RKO (cell line): ENCODE measurements at regions not wholly inside any gene's neighbourhood (a gene's known extent, or its start where the extent isn't known, plus 50 kb on each side); places are given as distances from the start of the nearest gene placed in this dataset.

Experiments
- DNase-seq: peaks from one replicate; pipeline ENCODE4 v3.0.0-alpha.2; 2016; ENCODE audit warnings: low spot score

DNA sequence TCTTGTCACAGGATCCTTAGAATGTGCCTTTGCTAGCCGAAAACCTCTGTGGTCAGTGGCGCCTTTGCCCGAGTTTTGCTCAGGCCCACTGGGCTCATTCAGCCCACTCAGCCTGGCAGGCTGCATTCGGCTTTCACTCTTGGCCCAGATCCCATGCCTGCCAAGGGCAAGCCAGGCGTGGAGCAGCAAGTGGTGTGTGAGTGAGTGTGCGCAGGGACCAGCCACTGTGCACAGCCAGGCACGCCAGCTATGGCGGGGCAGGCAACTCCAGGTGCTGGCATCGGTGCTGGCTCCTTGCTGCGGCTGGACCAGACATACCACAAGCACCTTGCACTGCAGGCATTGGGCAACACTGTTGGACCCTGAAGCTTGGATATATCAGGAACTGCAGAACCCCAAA is 1145.1 kb upstream of the NCAM2 start:
- DNase-seq = no peak

DNA sequence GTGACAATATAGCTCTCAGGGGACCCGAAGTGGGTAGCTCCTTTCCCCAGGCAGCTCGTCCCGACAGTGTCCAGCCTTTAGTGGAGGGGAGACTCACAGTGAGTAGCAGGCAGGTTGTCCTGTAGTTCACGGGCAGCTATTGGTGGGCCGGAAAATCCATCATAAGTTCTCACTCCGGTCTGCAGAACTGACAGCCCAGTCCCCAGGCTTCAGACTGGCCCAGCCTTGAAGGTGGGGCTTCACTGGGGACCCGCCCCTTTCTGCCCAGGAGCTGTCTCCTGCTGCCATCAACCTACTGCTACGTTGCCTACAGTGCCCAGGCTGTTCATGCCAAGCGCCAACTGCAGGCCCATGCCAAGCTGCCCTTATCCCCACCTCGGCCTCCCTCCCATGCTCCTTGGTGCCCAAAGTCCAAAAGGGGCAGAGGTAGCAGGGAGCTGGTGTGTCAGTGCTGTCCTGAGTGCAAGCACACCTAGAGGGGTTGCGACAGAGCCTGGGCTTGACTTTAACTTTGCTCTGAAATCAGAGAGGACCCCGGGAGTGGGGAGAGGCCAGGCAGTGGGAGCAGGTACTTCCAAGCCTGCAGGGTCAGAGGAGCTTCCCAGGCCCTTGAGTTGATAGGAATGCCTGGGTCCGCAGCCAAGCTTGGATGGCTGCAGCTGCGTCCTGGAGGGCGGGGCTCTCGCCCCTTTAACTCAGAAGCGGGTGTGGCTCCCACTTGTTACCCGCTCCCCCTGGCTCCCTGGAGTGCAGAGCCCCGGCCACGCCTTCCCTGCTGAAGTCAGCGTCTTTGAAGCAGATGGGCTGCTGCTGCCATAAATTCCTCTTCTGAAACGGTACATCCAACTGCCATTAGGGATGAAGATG is 1144.3 kb upstream of the NCAM2 start:
- no peak for DNase-seq

DNA sequence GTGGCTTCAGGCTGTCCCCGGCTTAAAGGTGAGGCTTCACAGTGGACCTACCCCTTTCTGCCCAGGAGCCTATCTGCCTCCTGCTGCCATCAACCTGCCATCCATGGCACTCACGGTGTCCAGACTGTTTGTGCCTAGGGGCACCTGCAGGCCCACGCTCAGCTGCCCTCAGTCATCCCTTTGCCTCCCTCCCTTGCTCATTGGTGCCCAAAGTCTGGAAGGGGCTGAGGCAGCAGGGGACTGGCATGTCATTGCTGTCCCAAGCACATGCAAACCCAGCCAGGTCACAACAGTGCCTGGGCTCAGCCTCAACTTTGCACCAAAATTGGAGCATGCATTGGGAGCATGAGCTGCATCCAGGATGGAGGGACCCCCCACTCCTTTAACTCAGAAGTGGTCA is 1142.7 kb upstream of the NCAM2 start:
- DNase-seq = no peak

DNA sequence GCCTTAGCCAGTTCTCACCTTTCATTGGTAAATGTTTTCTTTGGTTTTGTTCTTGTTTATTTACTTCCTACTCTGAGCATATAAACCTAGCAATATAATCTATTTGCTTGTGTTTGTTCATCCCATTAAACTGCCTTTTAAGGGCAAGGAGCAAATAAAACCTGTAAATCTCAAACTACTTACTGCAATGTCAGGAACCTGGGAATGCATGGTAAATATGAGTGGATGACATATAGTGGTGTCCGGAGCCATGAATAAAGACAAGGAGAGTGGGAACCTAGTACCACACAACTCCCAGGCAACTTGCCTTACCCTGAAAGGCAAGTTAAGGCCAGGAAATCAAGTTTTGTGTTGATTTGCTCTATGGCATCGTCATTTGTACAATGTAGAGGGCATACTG is 1133.7 kb upstream of the NCAM2 start:
- DNase-seq = no peak

DNA sequence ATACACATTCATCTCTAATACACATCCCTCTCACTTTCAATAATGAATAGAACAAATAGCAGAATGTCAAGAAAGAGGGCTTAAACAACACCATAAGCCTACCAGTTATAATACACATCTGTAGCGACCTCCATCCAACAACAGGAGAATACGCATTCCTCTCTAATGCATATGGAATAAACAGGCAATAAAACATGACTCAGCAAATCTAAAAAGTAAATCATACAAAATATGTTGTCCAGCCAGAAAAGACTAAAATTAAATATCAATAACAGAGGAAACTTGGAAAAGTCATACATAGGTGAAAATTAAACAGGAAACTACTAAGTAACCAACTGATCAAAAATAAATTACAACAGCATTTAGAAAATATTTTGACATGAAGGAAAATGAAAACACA is 1127.5 kb upstream of the NCAM2 start:
- DNase-seq = no peak

DNA sequence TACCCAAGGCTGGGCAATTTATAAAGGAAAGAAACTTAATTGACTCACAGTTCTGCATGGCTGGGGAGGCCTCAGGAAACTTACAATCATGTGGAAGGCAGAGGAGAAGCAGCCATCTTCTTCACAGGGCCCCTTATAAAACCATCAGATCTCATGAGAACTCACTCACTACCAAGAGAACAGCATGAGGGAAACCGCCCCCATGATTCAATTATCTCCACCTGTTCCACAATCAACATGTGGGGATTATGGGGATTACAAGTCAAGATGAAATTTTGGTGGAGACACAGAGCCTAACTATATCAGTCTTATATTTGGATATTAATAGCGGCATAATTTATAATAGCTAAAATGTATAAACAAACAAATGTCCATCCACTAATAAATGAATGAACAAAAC is 1123.7 kb upstream of the NCAM2 start:
- no peak for DNase-seq

DNA sequence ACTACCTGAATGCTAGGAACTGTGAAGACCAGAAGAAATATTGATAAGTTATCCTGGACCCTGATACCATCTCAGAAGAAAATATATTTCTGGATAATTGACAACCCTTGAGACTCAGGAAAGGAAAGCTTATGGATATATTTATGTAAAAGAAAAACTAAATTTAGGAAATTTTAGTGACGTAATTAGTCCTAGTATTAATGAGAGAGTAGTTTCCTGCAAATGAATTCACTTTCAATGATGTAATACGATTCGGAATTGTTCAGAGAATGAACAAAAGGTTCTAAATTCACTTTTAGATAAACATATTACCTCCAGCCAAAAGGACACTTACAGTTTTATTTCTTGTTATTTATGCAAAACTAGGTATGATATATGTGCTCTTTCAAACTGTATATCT is 1120.1 kb upstream of the NCAM2 start:
- no peak for DNase-seq

DNA sequence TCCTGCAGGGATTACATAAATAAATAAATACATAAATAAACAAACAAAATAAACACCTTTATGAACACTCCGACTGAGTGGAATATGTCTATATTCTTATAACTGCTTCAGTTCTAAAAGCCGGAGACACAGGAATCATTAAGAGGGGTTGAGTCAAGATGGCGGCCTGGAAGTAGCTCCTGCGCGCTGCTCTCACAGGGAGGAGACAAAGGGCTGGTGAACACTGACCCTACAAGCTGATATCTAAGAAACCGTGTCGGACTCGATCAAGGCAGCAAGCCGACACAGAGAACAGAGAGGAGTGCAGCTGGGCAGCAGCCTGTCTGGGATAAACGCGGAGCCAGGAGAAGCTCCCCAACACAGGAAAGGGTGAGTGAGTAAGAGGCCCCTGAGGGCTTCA is 1098.6 kb upstream of the NCAM2 start:
- no peak for DNase-seq

DNA sequence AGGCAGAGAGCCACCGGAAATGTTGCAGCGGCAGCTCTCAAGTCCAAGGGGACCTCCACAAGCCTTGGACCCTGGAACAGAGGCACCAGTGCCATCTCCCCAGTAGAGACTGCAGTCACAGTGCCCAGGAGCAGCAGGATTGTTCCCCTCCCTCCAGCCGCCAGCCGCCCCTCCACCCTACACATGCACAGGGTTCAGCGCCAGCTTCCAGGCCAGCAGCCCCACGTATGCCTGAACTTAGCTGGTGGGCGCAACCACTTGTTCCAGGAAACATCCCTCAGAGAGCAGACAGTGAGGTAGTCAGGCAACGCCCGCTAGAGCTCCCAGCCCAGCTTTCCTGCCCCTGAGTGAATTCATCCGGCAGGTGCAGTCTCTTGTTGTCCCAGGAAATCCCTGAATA is 1098.1 kb upstream of the NCAM2 start:
- no peak for DNase-seq

DNA sequence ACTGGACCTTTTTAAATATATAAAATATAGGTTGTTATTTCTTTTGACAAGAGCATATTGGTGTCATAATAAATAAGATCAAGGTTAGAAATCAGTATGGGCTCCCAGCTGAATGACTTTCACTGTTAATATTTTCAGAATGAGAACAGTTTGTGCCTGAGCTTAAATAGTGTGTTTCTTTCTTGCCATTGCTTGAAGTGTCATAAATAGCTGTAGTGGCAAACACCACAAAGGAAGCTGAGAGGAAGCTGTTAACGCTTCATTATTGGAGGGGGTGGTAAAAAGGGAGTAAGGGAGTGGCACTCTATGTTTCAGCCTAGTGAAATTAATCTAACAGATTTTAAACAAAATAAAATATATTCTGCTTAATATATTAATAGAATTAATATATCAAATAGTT is 1089.8 kb upstream of the NCAM2 start:
- no peak for DNase-seq

DNA sequence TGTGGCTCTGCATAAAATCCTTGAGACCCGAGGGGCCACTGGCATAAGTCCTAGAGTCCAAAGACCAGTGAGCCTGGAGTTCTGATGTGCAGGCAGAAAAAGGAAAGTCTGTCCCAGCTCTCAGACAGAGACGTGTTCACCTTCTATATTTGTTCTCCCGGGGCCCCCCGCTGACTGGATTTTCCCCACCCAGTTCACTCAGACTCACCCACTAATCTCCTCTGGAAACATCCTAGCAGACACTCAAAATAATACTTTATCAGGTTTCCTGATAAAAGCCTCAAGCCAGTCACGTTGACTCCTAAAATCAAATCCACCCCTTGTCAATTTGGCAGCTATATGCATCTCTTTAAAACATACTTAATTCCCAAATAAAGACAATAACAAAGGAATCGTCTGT is 1084.2 kb upstream of the NCAM2 start:
- no peak for DNase-seq

DNA sequence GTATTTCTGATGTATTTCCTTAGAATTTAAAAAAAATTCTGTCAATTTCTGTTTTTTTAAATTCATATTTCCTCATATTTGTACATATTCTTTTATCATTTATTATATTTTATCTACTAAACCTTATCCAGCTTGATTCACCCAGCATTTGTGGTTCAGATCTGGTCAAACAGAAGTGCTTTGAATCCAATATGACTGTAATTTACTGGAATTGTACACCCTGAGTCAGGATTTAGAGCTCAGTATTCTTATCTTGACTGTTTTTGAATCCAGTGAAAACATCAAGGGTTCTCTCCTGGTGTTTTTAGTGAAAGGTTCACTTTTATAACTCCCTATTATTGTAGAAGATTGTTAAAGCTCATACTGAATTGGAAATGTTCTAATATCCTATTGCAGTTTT is 1077.0 kb upstream of the NCAM2 start:
- no peak for DNase-seq

DNA sequence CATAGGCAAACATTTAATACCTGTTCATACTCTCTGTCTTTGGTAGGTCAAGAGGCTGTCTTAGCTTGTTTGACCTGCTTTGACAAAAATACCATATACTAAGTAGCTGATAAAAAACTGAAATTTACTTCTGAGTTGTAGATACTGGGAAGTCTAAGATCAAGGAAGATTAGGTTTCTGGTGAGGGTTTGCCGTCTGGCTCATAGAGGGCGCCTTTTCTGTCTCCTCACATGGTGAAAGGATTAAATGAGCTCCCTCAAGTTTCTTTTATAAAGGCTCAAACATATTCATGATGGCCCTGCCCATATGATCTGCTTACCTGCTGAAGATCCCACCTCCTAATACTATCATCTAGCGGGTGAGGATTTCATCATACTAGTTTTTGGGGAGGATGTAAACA is 1076.1 kb upstream of the NCAM2 start:
- DNase-seq = no peak

DNA sequence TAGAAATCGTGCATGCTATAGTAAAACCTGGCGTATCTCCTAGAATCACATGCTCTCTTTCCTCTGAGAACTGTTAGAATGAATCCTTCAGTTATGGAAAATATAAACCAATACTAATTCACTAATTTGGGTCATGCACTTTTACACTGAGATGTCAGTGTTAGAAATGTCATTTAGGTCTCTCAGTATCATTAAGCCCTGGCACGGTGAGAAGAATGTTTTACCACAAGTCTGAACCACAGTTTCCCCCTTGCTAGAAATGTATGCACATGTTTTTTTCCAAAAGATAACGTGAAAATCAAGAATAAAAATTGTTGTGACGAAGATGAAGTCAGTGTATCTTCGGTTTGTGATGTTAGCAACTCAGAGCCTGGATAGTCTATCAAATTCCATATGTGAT is 1062.7 kb upstream of the NCAM2 start:
- no peak for DNase-seq

DNA sequence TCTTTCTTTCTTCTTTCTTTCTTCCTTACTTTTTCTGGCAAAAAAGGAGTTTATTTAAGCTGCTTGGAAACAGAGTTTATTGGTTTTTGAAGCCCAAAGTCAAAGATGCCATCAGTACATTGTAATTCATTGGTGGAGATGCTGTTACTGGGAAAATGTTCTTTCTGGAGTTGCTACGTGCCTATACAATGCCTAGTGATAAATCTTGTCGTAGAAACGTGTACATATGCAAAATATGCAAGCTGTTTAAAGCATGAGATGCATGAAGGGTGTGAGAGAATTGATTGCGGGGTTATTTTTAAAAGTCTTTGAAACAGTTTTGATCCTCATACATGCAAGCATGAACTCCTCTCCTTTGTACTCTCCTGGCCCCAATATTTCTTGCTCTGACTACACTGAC is 1060.6 kb upstream of the NCAM2 start:
- DNase-seq = no peak

DNA sequence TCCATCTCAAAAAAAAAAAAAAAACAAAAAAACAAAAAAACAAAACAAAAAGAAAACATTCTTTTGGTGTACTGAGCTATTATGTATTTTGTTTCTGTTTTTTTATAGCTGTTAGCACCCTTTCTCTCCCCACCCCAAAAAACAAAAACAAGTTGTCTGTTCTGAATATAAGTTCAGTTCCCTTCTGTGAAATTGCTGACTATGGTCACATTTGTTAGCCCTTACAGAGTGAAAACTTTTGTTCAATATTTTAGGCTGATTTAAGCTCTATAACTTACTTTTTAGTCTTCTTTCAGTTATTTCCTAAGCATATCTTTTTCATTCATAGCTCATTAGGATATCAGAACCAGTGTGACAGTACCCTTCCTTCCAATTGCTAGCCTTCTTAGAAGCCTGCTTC is 1056.6 kb upstream of the NCAM2 start:
- no peak for DNase-seq

DNA sequence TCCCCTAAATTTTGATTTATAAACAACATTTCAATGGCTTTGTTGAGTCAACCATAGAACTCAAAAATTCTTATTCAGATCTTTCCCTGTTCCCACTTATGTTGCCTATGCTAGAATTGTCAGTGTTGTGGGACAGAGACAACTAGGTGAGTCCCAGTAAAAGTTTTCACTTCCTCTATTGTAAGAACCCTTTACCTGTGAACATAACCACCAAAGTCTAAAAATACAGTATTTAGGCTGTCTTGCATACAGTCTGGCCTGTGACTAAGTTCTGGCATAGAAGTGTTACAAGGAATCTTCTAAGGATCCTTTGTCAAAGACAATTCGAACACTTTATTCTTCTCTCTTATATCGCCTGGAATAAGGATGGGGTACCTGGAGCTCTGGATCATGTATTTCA is 1047.9 kb upstream of the NCAM2 start:
- DNase-seq = no peak

DNA sequence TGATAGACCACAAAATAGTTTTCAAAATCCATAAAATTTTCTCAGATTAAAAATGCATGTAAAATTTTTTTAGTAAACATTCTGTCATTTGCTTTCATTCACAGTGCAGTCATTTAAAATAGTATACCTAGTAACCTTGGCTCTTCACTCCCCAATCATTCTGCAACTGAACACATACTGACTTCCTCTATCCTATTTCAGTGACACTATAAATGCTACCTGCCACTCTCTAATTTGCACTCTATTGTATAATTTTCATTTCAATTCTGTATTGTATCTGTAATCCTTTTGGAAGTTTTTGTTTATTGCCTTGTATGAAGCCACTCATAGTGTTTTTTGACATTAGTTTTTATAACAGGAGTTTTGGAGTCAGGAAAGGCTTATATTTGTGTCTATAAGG is 1029.1 kb upstream of the NCAM2 start:
- no peak for DNase-seq

DNA sequence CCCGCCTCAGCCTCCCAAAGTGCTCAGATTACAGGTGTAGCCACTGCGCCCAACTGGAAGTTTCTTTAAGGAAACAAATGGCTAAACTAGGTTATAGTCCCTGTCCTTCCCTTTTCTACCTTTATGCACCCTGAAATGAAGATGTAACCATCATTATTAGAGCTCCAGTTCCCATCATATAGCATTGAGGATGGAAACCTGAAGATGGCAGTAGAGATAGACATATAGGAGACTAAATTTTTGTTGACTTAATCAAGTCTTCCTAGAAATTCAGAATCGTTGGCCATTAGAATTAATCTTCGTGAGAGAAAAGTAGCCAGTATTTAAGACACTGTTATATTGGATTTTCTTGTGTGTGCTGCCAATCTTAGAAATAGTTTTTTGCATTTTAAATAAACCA is 1016.3 kb upstream of the NCAM2 start:
- DNase-seq = no peak

DNA sequence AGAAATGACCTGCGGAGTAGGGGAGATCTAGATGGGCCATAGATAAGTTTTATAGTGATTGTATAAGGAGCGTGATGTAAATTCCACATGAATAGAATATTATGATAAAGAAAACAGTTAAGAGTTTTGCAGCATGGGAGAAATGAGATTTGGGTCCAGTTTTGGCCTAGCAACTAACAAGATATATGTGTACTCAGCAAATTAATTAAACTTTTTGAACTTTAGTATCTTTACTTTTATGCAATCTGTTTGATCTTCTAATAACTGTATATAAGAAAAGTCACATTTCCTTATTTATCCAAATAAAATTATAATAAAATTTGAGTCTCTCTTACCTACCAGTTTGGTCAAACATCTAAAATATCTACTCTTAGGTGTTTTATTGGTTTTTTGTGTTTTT is 1011.8 kb upstream of the NCAM2 start:
- no peak for DNase-seq

DNA sequence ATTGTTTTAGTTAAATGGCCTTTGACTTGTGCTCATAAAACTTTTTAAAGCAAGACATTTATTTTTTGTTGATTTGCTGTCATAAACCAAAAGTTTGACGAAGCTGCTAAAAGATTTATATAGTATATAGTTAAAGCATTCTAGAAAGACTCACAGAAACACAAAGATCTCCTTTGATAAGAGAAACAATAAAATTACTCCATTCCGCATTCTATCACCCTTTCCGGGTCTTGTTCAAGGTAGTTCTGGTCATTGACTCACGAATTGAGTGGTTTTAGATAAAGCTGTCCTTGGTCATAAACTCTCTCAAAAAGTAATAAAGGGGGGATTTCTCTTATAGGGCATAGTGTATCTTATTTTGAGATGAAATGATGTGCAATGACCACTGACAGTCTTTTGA is 1010.5 kb upstream of the NCAM2 start:
- DNase-seq = no peak

DNA sequence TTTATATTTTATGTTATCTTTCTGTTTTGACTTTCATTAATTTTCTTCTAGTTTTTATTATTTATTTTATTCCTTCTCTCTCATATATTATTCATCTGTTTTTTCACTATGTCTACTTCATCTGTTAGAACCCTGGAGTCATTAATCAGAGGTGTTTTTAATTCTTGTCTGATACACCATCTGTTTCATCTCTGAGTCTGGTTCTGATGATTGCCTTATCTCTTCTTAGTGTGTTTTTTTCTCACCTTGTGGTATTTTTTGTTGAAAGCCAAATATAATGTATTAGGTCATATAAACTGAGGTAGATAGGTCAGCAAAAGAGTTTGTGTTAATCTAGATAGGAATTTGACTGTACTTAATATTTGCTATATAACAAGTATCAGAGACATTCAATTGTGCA is 1005.7 kb upstream of the NCAM2 start:
- DNase-seq = no peak

DNA sequence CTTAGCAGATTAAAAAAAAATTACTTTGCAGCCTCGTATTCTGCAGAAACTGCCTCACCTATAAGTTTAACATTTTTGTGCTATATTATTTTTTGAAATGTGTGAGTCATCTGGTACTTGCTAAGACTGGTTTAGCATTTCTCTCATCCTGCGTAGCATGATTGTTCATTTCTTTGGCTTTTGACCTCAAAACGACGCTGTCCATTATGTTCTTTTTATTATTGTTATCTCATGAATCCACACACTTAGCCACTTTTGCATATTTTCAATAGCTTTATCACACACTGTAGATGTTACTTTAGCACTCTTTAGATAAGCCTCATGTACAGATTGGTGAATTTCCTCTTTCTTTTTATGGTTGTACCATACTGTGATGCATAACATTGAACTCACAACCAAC is 1004.9 kb upstream of the NCAM2 start:
- DNase-seq = no peak

DNA sequence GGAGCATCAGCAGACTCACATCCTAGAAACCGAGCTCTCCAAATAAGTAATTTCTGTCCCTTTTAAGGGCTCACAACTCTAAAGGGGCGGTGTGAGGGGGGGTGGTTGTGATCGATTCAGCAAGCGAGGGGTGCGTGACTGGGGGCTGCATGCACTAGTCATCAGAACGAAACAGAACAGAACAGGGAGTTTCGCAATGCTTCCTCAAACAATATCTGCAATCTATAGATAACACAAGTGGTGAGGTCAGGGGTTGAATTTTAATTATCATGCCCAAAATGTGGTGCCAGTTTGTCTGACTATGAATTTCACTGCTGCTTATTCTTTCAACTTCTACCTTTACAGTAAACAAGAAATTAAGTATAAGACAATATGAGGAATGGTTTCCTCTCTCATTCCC is 1003.0 kb upstream of the NCAM2 start:
- no peak for DNase-seq

DNA sequence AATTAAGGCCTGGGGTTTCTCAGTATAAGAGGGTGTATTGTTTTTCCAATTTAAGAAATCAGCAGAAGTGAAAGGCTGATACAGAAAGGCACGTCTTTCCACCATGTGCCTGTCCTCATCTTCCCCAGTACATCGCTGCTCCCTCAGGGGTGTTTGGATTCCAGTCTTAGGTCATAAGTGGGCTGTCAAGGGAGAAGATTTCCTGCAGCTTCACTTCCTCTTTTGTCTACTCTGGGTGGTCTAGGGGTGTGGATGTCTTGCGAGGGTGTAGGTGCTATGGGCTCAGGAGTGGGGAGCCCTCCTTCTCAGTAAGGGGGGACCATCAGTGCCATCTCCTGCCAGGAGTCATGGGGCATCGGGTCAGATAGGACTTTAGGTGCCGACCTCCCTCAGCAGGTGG is 999.8 kb upstream of the NCAM2 start:
- no peak for DNase-seq
